LNCAP (cell line): ENCODE measurements at regions not wholly inside any gene's neighbourhood (a gene's known extent, or its start where the extent isn't known, plus 50 kb on each side); places are given as distances from the start of the nearest gene placed in this dataset.

ENCODE experiments used
- CTCF ChIP-seq: fragments of 450-650 bp; IDR thresholded peaks from 2 replicates; pipeline ENCODE4 v1.5.1; 2017; ENCODE audit warnings: mild to moderate bottlenecking

DNA sequence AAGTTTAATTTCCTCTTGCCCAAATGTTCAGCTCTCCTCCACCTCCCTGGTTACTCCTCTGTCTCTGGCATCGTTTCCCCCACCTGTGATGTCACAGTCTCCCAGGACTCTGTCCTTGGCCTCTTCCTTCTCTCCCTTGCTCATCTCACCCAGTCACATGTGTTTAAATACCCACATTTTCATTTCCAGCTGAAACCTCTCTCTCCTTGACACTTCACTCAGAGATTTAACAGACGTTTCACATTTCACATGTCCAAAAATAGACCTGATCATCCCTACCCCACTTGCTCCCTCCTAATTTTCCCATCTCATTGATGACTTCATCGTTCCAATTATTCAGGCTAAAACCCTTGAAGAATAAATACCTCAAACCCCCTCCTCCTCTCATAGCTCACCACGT lies 604.1 kb upstream of the JAG1 start:
- no peak for TF ChIP-seq CTCF

DNA sequence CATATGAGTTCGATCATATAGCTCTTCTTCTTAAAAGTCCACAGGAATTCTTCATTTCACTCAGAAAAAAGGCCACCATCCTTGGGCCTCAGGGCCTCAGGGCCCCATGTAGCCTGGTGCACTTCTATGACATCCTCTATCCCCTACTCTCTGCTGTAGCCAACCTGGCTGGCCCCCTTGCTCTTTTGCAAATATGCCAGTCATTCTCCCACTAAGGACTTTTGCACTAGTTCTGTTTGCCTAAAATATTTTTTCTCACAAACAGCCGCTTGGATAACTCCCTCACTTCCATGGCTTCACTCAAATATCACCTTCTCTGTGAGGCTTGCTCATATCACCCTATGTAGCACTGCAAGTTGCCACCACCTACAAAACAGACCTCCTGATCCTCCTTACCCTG lies 604.7 kb upstream of the JAG1 start:
- no peak for TF ChIP-seq CTCF

GRCh38 chr20:11281240-11281639 lies 607.4 kb upstream of the JAG1 start:
- TF ChIP-seq CTCF, result no peak

DNA sequence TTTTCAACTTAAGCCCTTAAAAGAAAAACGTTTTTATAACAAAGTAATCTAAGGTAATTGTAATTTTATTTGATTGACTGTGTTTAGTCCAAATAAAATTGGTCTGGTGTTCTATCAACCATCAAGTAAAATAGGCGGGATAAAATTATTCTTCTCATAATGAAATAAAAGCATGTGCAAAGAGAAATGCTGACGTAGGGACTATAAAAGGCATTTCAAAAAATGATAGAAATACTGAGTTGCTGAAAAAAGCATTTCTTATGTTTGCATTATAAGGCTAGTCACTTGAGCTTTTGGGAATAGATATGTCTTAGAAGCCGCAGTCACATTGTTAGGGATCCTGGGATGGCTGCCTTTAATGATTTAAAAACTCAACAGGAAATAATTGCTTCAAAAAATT lies 608.0 kb upstream of the JAG1 start:
- no peak for TF ChIP-seq CTCF

GRCh38 chr20:11287126-11287525 lies 613.3 kb upstream of the JAG1 start:
- no peak for TF ChIP-seq CTCF

DNA sequence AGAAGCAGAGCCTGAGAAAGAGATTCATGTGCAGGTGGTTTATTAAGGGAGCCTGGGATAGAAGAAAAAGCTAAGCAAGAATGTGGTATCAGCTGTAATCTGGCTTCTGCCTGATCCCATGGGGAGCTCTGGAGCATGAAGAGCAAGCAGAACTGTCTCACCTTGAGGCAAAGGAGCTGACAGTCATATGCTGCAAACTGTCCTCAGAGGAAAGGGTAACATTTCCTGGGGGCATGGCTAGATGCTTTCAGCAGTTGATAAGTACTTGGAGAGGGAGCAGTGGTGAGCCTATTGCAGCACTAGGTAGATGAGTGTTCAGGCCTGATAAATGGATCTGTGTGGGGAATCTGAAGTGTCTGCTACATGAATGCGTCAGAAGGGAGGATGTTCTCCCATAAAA lies 621.5 kb upstream of the BTBD3 start:
- no peak for TF ChIP-seq CTCF

- TF ChIP-seq CTCF, result no peak
These were observed 620.7 kb upstream of the BTBD3 start for GRCh38 chr20:11296951-11297350.

- no peak for TF ChIP-seq CTCF
These were observed 616.0 kb upstream of the BTBD3 start for GRCh38 chr20:11301699-11302098.
